ENCODE measurements at regions not wholly inside any gene's neighbourhood (a gene's known extent, or its start where the extent isn't known, plus 50 kb on each side); places are given as distances from the start of the nearest gene placed in this dataset.

DNA sequence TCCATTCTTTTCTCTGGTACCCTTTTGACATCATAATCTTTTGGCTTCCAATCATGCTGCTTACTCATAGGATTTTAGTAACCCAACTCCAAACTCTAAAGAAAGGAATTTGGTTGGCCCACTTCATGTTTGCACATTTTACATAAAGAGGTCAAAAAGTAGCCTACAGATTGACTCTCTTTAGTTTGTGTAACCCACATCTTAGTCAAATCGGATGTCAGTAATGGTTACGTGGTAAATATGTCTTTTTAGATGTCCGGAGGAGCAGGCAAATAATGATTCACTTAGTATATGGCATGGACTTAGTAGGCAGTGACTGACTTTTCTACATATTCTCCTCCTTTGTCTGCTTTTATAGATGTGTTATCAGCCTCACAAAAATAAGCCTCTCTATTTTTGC is 711.6 kb upstream of the FOXG1 start:
- no peak for DNase-seq

- no peak for DNase-seq
Observed at GRCh38 chr14:28057359-28058296, 709.0 kb upstream of the FOXG1 start.

DNA sequence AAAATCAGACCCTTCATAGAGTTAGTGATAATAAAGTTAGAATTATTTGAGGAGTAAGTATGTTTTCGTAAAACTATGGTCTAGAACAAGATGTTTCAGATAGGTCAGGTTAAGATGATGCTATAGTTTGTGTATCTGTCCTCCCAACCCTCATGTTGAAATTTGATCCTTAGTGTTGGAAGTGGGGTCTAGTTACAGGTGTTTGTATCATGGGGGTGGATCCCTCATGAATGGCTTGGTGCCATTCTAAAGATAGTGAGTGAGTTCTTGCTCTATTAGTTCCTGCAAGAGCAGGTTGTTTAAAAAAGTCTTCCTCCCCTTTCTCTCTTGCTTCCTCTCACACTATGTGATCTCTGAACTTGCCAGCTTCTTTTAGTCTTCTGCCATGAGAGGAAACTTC is 707.3 kb upstream of the FOXG1 start:
- DNase-seq: no peak

GRCh38 chr14:28061006-28061405 is 705.6 kb upstream of the FOXG1 start:
- DNase-seq: no peak

- DNase-seq: no peak
Observed at GRCh38 chr14:28077021-28077420, 689.6 kb upstream of the FOXG1 start.

GRCh38 chr14:28083389-28083788 is 683.2 kb upstream of the FOXG1 start:
- DNase-seq: no peak

- DNase-seq: no peak
Observed at GRCh38 chr14:28088125-28088524, 678.5 kb upstream of the FOXG1 start.

- DNase-seq: no peak
Observed at GRCh38 chr14:28097585-28097984, 669.0 kb upstream of the FOXG1 start.

DNA sequence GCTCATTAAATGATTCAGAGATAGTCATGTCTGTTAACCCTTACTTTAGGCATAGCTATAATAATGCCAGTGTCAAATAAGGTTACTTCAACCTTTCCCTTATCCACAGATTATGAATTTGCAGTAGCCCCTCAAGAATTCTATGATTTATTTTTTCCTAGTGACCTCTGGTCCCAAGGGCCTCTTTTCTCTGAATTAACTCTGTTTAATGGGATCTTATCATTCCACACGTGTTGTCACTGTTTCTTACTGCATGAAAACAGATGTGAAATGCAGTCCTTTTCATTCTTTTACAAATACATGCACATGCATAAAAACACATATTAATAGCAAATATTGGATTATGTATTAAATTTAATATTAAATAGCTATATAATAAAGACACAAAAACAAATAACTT is 667.7 kb upstream of the FOXG1 start:
- DNase-seq: no peak

GRCh38 chr14:28102001-28102400 is 664.6 kb upstream of the FOXG1 start:
- no peak for DNase-seq

GRCh38 chr14:28102814-28103213 is 663.8 kb upstream of the FOXG1 start:
- no peak for DNase-seq

- DNase-seq: no peak
Observed at GRCh38 chr14:28113311-28113710, 653.3 kb upstream of the FOXG1 start.

- DNase-seq: no peak
Observed at GRCh38 chr14:28116716-28117115, 649.9 kb upstream of the FOXG1 start.

DNA sequence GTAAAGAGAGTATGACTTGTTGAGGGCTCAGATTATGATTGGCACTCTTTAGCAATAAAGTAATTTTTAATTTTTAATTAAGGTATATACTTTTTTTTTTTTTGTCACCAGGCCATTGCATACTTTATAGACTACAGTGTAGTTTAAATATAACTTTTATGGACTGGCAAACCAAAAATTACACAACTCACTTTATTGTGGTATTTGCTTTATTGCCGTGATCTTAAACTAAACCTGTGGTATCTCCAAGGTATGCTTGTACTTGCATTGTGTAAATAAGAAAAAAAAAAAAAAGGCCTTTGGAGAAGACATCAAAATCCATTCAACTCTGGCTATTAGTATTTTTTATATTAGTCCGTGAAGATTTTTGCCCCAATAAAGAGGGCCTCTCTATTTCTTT is 646.7 kb upstream of the FOXG1 start:
- no peak for DNase-seq

- DNase-seq: no peak
Observed at GRCh38 chr14:28120391-28120790, 646.2 kb upstream of the FOXG1 start.

DNA sequence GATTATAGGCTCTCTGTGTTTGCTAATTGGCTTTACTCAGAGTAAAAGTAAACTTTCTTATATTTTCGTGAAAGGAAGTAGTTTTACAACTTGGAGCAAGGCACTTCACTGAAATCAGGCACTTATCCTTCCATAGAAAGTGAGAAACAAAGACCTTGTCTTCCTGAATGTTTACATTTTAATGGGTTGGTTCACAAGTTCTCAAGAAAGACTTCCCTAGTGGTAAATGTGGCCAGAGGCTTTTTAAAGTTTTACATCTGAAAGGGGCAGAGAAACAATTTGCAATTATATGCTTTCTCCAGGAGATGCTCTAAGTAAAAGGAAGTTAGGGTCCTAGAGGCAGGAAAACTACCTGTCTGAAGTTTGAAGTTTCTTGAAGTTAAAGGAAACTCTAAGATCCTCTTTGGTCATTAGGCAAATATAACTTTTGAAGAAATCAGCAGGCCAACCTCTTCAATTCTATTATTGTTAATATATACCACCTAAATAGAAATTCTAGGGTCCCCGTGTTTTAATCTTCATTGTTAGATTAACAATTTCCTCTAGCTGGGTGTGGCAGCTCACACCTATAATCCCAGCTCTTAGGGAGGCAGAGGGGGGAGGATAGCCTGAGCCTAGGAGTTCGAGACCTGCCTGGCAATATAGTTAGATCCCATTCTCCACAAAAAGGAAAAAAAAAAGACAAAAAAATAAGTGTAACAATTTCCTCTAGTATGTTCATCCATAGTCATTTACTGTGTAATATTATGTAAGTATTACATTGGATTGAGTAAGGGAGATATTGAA is 644.9 kb upstream of the FOXG1 start:
- no peak for DNase-seq

GRCh38 chr14:28130610-28131284 is 635.8 kb upstream of the FOXG1 start:
- no peak for DNase-seq

GRCh38 chr14:28138341-28138740 is 628.2 kb upstream of the FOXG1 start:
- no peak for DNase-seq

DNA sequence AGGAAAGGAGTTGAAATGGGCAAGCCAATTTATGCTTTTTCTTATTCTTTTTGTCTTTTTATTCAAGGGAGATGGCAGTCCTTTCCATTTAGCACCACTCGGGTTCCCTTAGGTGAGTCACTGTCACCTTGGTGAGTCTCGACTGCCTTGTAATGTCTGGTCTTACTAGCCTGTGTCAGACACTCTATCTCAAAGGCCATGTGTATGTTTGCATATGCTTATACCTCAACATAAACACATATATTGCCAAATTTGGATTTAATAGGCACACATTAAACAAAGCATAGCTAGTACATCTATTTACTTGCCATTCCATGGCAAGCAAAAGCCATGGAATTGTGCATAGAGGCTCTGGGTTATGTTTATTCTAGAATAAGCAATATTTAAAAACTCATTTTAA is 624.9 kb upstream of the FOXG1 start:
- no peak for DNase-seq

- no peak for DNase-seq
Observed at GRCh38 chr14:28142400-28143015, 624.1 kb upstream of the FOXG1 start.

- no peak for DNase-seq
Observed at GRCh38 chr14:28143316-28143715, 623.3 kb upstream of the FOXG1 start.

DNA sequence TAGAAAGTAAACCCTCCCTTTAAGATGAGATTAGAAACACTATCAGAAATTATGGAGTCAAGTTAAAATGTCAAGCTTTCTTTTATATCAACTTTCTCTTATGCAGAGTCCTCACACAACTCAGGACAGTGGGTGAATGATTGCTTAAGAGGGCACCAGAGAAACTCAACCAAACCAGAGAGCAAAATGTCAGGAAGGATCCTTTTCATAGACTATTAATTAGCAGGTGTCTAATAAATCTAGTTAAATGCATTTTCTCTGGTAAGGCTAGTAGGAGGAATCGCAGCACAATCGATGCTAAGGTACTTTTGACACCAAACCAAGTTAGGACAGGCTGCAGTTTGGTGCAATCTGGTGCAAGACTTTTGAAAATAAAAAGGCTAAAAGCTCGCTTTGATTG is 614.7 kb upstream of the FOXG1 start:
- no peak for DNase-seq

DNA sequence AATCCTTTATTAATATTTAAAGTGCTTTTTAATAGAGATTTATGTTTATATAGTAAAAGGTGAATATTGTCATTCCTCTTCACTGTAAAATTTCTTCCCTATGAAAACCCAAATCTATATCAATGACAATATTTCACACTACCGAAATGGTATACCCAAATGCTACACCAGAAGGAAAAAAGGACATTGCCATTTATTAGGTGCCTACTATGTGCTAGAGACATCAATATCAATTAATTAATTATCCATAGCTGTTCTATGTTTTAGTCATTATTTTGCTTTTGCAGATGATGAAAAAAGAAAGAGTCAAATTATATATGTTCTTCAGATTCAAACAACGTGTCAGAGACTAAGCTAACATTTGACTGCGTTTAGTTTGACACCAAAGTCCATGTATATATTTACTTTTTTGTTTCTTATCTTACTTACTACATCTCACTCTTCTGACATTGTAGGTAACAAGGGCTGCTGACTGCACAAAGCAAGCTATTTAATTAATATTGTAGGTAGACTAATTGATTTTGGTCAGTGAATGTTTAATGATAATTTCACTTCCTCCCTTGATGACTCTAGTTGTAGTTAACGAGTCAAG is 614.0 kb upstream of the FOXG1 start:
- no peak for DNase-seq
